H7 (cell line): ENCODE measurements at regions not wholly inside any gene's neighbourhood (a gene's known extent, or its start where the extent isn't known, plus 50 kb on each side); places are given as distances from the start of the nearest gene placed in this dataset.
A peak's percentile ranks its signal among the peaks of the same experiment; 100 is the strongest.
"Not testable (repeated sequence)": the region's sequence is repeated elsewhere in the genome, so short reads cannot be mapped to it uniquely, and the experiment has no call there.

Experiments used
- DNase-seq: peaks from one replicate; pipeline ENCODE4 v3.0.0; 2012
- H3K27me3 ChIP-seq: 2 replicates; pipeline ENCODE4 v1.6.0; 2011; ENCODE audit warnings: mild to moderate bottlenecking, low read length; ENCODE audit not compliant: control insufficient read depth, insufficient read depth
- H3K36me3 ChIP-seq: replicated peaks from 2 replicates; pipeline ENCODE4 v1.5.1; 2011; ENCODE audit warnings: low read length; ENCODE audit not compliant: control insufficient read depth, insufficient read depth
- H3K4me3 ChIP-seq: 2 replicates; pipeline ENCODE4 v1.5.1; 2011; ENCODE audit warnings: low read depth, mild to moderate bottlenecking, control low read depth, low read length, moderate library complexity; ENCODE audit not compliant: insufficient read depth

- no peak for DNase-seq
- Histone ChIP-seq H3K4me3 (no peak overlapping the region), H3K36me3 (no peaks in the 10 kb centered on the region)
Measured at GRCh38 chr4:125011646-125012045, 299.1 kb upstream of the ANKRD50 start.

GRCh38 chr4:125010796-125011503 is 298.4 kb upstream of the ANKRD50 start:
- Histone ChIP-seq H3K27me3 (no peaks in the 10 kb centered on the region), H3K36me3 (no peaks in the 10 kb centered on the region)
- DNase-seq, result peak; percentile 19

More at GRCh38 chr4:125011646-125012045, 299.1 kb upstream of the ANKRD50 start:
- H3K27me3 ChIP-seq, result no peaks in the 10 kb centered on the region

GRCh38 chr4:125008676-125009075 is 296.1 kb upstream of the ANKRD50 start:
- no peak for DNase-seq
- H3K27me3 ChIP-seq, result no peaks in the 10 kb centered on the region
- no peaks in the 10 kb centered on the region for H3K36me3 ChIP-seq
- H3K4me3 ChIP-seq, result no peak overlapping the region

More at GRCh38 chr4:125010796-125011503, 298.4 kb upstream of the ANKRD50 start:
- no peak overlapping the region for H3K4me3 ChIP-seq

GRCh38 chr4:125004676-125005075 is 292.1 kb upstream of the ANKRD50 start:
- no peak for DNase-seq

GRCh38 chr4:125003840-125004239 is 291.3 kb upstream of the ANKRD50 start:
- Histone ChIP-seq H3K36me3 (no peaks in the 10 kb centered on the region), H3K27me3 (no peaks in the 10 kb centered on the region), H3K4me3 (no peak overlapping the region)
- DNase-seq, result no peak

More at GRCh38 chr4:125004676-125005075, 292.1 kb upstream of the ANKRD50 start:
- Histone ChIP-seq H3K27me3 (no peaks in the 10 kb centered on the region), H3K36me3 (no peaks in the 10 kb centered on the region), H3K4me3 (no peak overlapping the region)

GRCh38 chr4:124997991-124998390 is 285.5 kb upstream of the ANKRD50 start:
- DNase-seq, result no peak
- H3K4me3 ChIP-seq, result no peak overlapping the region
- H3K36me3 ChIP-seq, result no peaks in the 10 kb centered on the region
- no peaks in the 10 kb centered on the region for H3K27me3 ChIP-seq

- Histone ChIP-seq H3K36me3 (no peaks in the 10 kb centered on the region), H3K4me3 (no peak overlapping the region), H3K27me3 (no peaks in the 10 kb centered on the region)
- no peak for DNase-seq
Measured at GRCh38 chr4:124997124-124997523, 284.6 kb upstream of the ANKRD50 start.

GRCh38 chr4:124993838-124994237 is 281.3 kb upstream of the ANKRD50 start:
- Histone ChIP-seq H3K4me3 (no peak overlapping the region), H3K27me3 (no peaks in the 10 kb centered on the region), H3K36me3 (no peaks in the 10 kb centered on the region)
- DNase-seq, result no peak

- no peaks in the 10 kb centered on the region for H3K36me3 ChIP-seq
- H3K4me3 ChIP-seq, result no peak overlapping the region
- DNase-seq, result no peak
- H3K27me3 ChIP-seq, result no peaks in the 10 kb centered on the region
Measured at GRCh38 chr4:124990398-124990797, 277.9 kb upstream of the ANKRD50 start.

GRCh38 chr4:124980276-124980752 is 267.8 kb upstream of the ANKRD50 start:
- H3K27me3 ChIP-seq, result no peaks in the 10 kb centered on the region
- no peak for DNase-seq
- H3K36me3 ChIP-seq, result no peaks in the 10 kb centered on the region
- no peak overlapping the region for H3K4me3 ChIP-seq

- not testable (repeated sequence) for DNase-seq
Measured at GRCh38 chr4:124978536-124978935, 266.0 kb upstream of the ANKRD50 start.

GRCh38 chr4:124977045-124977444 is 264.5 kb upstream of the ANKRD50 start:
- no peak for DNase-seq
- no peaks in the 10 kb centered on the region for H3K27me3 ChIP-seq

More at GRCh38 chr4:124978536-124978935, 266.0 kb upstream of the ANKRD50 start:
- H3K27me3 ChIP-seq, H3K36me3 ChIP-seq, H3K4me3 ChIP-seq: not testable (repeated sequence)

GRCh38 chr4:124974152-124974551 is 261.6 kb upstream of the ANKRD50 start:
- no peak overlapping the region for H3K4me3 ChIP-seq
- no peak for DNase-seq
- no peaks in the 10 kb centered on the region for H3K27me3 ChIP-seq
- no peaks in the 10 kb centered on the region for H3K36me3 ChIP-seq

More at GRCh38 chr4:124977045-124977444, 264.5 kb upstream of the ANKRD50 start:
- Histone ChIP-seq H3K4me3 (no peak overlapping the region), H3K36me3 (no peaks in the 10 kb centered on the region)

GRCh38 chr4:124973716-124974115 is 261.2 kb upstream of the ANKRD50 start:
- no peak for DNase-seq
- H3K36me3 ChIP-seq, result no peaks in the 10 kb centered on the region
- no peaks in the 10 kb centered on the region for H3K27me3 ChIP-seq
- no peak overlapping the region for H3K4me3 ChIP-seq

- no peak for DNase-seq
- Histone ChIP-seq H3K36me3 (no peaks in the 10 kb centered on the region), H3K27me3 (no peaks in the 10 kb centered on the region), H3K4me3 (no peak overlapping the region)
Measured at GRCh38 chr4:124970011-124970410, 257.5 kb upstream of the ANKRD50 start.
